HG03439 (cell line): ENCODE measurements at regions not wholly inside any gene's neighbourhood (a gene's known extent, or its start where the extent isn't known, plus 50 kb on each side); places are given as distances from the start of the nearest gene placed in this dataset.

Source experiments
- ATAC-seq: cut with Tn5 transposase; IDR thresholded peaks from one replicate; pipeline ENCODE4 v1.9.1; 2021; ENCODE audit warnings: mild to moderate bottlenecking, moderate library complexity; ENCODE audit not compliant: unreplicated experiment

DNA sequence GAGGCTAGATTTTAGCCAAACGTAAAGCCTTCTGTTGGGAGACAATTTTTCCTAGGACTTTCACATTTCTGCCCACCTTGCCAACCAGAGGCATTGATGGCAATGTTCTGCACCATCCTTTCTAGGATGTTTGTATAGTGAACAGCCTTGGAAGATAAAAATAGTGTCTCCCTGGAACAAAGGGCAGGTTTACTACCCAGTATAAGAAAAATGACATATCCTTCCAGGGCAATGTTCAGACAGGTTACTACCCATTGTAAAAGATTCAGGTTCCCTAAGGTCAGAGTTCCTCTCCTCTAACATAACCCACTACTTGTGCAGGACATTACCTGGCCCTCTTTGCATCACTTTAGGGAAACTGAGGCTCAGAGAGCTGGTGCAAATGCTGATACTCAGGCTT lies 248.2 kb upstream of the VEPH1 start:
- ATAC-seq = no peak

- no peak for ATAC-seq
These were observed 243.2 kb upstream of the VEPH1 start for GRCh38 chr3:157746391-157746790.

DNA sequence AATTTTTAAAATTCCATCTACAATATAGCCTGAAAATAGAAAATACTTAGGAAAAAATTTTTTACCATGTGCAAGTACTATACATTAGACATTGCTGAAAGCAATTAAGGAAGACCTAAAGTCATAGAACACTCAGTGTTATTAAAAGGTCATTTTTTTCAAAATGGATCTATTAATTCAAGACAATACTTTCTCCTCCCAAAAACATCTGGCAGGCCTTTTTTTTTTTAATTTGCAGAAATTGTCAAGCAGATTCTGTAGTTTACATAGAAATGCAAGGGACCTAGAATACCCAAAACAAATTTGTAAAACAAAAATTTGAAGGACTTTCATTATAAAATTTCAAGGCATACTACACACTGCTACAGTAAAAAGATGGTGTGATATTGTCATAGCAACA lies 238.4 kb upstream of the VEPH1 start:
- ATAC-seq = no peak

DNA sequence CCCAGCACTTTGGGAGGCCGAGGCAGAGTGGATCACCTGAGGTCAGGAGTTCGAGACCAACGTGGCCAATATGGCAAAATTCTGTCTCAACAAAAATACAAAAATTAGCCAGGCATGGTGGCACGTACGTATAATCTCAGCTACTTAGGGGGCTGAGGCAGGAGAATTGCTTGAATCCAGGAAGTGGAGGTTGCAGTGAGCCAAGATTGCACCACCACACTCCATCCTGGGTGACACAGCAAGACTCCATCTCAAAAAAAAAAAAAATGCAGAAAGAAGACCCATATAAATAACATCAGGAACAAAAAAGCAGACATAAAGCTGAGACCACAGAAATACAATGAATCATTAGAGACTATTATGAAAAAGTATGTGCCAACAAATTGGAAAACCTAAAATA lies 235.2 kb upstream of the VEPH1 start:
- no peak for ATAC-seq

DNA sequence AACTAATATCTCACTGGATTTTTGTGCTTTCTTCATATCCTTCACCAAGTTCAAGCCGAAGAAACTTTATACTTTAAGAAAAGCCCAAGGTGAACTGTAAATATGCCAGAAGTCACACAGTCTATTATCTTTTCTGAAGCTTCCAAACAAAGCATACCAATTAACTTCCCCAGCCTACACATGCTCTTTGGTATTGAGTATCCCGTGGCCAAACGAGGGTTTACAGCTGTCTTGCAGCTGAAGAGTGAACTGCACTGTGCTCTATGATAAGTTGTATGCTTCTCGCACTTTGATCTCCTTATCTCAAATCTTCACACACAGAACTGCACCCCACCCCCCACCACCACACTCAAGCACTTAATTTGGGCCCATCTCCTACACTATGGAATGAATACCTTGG lies 215.6 kb upstream of the VEPH1 start:
- no peak for ATAC-seq

- ATAC-seq = no peak
These were observed 209.9 kb upstream of the VEPH1 start for GRCh38 chr3:157713101-157713500.

DNA sequence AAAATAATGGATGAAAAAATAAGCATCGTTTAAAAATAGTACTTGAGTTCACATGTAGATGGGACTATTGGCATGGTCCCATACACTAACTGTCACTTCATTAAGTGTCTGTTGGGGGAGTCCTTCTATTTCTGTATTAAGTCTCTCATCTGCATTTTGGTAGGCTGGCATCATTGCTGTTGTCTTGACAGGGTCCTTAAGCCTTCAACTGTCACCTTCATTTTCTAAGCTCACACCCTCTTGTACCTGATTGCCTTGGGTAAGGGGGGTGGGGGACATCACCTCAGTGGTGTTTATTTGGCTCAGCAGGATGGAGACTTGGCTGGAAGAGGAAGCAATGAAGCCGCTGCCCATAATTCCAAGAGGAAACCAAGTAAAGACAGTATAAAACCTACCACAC lies 202.0 kb upstream of the VEPH1 start:
- ATAC-seq = no peak

DNA sequence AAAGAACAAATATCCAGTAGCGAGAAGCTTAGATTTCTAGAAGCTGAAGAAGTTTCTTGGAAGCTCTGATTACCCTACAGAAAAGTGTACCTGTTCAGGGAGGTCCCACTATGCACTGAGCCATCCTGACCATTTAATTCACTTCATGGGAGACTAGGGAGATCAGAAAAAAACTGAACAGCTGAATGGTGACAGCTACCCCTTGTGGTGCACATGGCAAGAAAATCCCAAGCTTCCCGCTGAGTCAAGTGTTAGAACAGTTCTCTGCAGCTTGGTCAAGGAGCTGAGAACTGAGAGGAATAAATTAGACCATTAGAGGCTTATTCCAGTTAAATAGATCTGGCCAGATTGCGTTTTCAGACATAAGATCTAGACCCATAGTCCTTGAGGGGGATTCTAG lies 197.2 kb upstream of the VEPH1 start:
- no peak for ATAC-seq

- ATAC-seq = no peak
These were observed 192.4 kb upstream of the VEPH1 start for GRCh38 chr3:157695586-157695985.

- no peak for ATAC-seq
These were observed 191.9 kb upstream of the VEPH1 start for GRCh38 chr3:157695103-157695502.

DNA sequence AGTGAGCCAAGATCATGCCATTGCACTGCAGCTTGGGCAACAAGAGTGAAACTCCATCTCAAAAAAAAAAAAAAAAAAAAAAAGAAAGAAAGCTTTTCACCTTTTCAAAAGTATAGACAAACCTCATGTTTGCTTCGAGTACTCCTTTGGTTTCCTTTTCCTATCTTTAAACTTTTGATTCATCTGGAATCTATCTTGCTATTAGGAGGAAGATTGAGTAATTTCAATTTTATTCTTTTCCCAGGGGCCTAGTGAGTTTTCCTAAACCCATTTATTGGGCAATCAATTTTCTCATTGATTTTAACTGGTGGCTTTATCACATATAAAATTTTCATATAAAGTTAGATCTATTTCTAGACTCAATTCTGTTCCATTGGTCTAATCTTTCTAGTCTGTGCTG lies 190.5 kb upstream of the VEPH1 start:
- no peak for ATAC-seq

DNA sequence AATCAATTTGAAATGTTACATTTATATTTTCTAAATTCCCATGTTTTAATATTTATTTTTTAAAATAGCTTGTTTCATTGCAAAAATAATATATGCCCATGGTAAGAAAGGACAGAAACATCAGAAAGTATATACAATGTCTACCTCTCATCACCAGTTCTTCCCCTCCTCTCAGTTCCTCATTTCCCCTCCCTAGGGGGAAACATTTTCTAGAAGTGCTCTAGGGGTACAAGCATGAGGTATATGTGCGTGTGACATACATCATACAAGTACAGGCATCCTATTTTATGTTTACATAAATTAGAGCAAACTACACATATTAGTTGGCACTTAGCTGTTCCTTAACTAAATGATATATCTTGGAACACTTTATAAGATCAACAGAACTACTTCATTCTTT lies 189.3 kb upstream of the VEPH1 start:
- ATAC-seq = no peak

GRCh38 chr3:157683668-157684067 lies 180.5 kb upstream of the VEPH1 start:
- ATAC-seq = no peak

- no peak for ATAC-seq
These were observed 168.8 kb upstream of the VEPH1 start for GRCh38 chr3:157672061-157672460.

DNA sequence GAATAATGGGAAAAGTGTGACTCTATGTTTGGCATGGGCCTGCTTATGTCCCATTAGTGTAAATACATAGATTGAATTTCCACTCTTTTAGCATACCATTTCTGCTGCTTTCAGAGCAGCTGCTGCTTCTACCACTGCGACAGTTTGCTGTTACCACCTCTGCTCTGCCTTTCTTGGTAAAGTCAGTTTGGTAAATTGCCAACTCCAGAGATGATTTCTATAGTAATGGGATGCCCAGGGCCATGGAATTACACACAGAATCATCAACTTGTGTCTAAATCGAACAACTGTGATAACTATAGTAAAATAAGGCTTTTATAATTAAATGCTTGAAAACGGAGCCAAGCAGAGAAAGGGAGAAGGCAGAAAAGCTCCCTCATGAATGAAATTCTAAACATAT lies 168.4 kb upstream of the VEPH1 start:
- ATAC-seq = no peak

DNA sequence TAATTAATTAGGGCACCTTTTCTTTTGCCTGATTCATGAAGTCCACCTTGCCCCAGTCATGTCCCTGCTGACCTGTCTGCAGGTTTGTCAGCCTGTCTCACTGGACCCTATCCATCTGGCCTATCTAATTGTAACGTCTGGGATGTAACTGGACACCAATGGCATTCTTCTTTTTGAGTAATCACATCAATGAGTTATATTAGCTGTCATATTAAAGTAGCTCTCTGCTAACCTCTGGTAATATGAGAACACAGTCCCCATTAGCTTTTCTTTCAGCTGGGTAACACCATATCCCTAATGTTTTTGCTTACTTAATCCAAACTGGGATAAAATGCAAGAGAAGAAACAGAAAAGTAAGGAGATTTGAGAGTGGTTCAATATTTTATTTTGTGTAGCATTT lies 166.2 kb upstream of the VEPH1 start:
- ATAC-seq = no peak

- no peak for ATAC-seq
These were observed 164.3 kb upstream of the VEPH1 start for GRCh38 chr3:157667493-157667892.

DNA sequence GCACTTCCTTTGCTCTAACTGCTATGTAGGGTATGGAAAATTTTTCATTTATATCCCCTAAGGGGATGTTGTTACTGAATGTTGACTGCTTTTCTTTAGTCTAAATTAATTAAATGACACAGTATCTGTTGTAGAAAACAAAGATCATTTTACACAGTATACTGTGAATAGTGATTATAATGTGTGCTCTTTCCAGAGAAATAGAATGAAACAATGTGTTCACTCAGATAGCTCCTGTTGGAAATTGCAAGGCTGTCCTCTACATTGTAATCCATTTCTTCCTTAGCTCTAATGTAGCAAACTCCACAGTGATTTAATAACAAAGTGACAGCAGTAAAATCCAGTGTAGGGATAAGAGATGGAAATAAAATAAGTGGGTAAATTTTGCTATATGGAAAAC lies 159.0 kb upstream of the VEPH1 start:
- ATAC-seq = no peak

- no peak for ATAC-seq
These were observed 157.6 kb upstream of the VEPH1 start for GRCh38 chr3:157660847-157661246.

DNA sequence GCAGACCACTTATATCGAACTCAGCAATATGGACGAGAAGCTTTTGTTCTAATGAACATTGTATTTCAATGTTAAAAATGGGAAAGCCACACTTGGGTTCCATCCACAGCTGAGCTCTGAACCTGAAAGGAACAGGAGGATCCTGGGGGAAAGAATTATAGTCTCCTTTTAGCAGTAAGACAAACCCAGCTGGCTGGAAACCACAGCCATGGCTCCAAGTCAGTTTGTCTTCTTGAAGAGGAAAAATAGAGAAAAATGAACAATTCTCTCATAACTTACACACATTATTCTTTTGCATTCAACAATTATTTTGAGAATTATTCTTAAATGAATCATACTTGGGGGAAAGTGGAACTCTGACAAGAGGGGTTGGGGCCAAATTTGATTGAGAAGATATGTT lies 149.2 kb upstream of the VEPH1 start:
- no peak for ATAC-seq

DNA sequence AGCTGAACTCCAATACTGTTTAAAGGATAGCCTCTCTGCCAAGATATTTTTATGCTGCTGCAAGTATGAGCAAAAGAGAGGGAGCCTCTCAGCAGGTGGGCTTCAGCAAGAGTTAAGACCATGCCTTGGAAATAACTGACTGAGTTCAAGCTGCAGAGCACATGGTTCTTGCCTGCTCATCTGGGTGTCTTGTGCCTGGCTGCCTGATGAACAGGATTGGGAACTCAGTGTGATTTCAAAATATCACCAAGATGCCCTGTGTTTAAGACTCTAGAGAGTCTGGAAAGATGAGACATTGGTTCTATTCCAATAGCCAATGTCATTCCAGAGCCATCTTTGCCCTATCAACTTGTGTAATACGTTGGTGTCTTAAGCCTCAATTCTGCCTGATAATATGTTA lies 147.5 kb upstream of the VEPH1 start:
- ATAC-seq = no peak

GRCh38 chr3:157650172-157650571 lies 147.0 kb upstream of the VEPH1 start:
- no peak for ATAC-seq

DNA sequence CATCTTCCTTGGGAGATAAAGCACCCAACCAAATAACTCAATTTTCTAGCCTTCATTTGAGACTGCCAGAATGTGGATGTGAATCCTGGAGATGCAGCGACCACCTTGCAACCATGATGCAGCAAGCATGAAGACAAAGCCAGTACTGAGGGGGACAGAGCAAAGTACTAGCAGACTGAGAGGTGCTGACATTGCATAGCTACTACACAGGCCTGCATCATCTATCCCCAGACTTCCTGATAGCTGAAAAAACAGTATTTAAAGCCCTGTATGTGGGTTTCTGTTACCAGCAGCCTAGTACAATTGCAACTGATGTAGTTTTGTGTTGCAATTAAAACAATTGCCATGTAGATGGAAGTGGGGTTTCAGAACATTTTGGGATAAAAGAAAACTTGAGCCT lies 146.3 kb upstream of the VEPH1 start:
- no peak for ATAC-seq

- no peak for ATAC-seq
These were observed 144.6 kb upstream of the VEPH1 start for GRCh38 chr3:157647820-157648219.
